ENCODE measurements at regions not wholly inside any gene's neighbourhood (a gene's known extent, or its start where the extent isn't known, plus 50 kb on each side); places are given as distances from the start of the nearest gene placed in this dataset.

DNA sequence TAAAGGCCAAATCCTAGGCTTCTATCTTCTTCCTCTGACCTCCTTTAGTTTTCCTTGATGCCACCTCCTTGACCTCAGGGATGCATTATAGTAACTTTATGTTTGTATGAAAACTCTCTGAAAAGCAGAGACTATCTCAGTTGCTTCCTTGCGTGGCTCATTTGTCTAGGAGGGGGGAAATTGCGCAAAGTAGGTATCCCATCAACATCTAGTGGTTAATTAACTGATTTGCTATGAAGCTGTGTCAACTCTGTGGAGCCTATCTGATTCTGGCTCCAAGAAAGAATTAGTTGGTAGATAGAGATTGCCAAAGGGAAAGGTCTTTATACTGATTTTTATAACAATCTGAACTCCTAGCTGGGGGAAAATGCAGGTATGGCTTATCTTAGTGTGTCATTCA lies 82.1 kb upstream of the FRY start:
- Histone ChIP-seq H2BK5ac (ENCODE audit: insufficient read length, low read length) (no peak overlapping the region), H3T11ph (ENCODE audit: low read length) (no peak overlapping the region), H3K14ac (ENCODE audit: insufficient read depth, low read length) (no peak overlapping the region), H3K27ac (ENCODE audit: insufficient read length, low read depth, low read length) (no peak overlapping the region), H3K79me2 (ENCODE audit: insufficient read depth, low read length) (no peaks in the 10 kb centered on the region), H3K23me2 (ENCODE audit: insufficient read length, low read depth, low read length, poor library complexity, severe bottlenecking) (no peaks in the 10 kb centered on the region), H3K4ac (ENCODE audit: low read depth, low read length) (no peak overlapping the region), H4K8ac (replicated peaks; ENCODE audit: insufficient read length, low read depth, low read length) (no peak overlapping the region), H3K4me1 (ENCODE audit: insufficient read depth, low read length) (peaks cover 3% of the 10 kb centered on the region; the same call in 1 of the 2 replicates), H2BK120ac (ENCODE audit: low read depth, low read length, poor library complexity, severe bottlenecking) (no peak overlapping the region), H3K27me3 (ENCODE audit: insufficient read depth, low read length) (no peaks in the 10 kb centered on the region), H3K4me2 (ENCODE audit: insufficient read depth, insufficient read length, low read length) (no peak overlapping the region), H4K91ac (ENCODE audit: insufficient read length, low read depth, low read length) (no peak overlapping the region), H3K18ac (ENCODE audit: insufficient read length, low read depth, low read length) (no peak overlapping the region), H4K20me1 (ENCODE audit: control insufficient read depth, insufficient read depth, insufficient read length) (no peaks in the 10 kb centered on the region), H3K79me1 (ENCODE audit: insufficient read depth, low read depth, low read length, poor library complexity, severe bottlenecking) (no peaks in the 10 kb centered on the region), H3K9ac (ENCODE audit: extremely low read depth, insufficient read length, low read length) (no peak overlapping the region), H3K56ac (ENCODE audit: insufficient read length, low read depth, low read length) (no peak overlapping the region), H2BK20ac (ENCODE audit: low read depth, low read length, poor library complexity, severe bottlenecking) (no peak overlapping the region), H2AK5ac (ENCODE audit: insufficient read length, low read length) (no peak overlapping the region), H4K5ac (ENCODE audit: insufficient read length, low read depth, low read length) (no peak overlapping the region), H3K9me3 (ENCODE audit: control insufficient read depth, low read depth, low read length) (no peaks in the 10 kb centered on the region), H2AFZ (ENCODE audit: low read length) (no peak overlapping the region), H2BK12ac (ENCODE audit: insufficient read length, low read depth, low read length) (no peak overlapping the region), H3K23ac (ENCODE audit: insufficient read length, low read depth, low read length) (no peak overlapping the region), H2BK15ac (ENCODE audit: low read depth, low read length) (no peak overlapping the region)
- TF ChIP-seq, protein P1, sequence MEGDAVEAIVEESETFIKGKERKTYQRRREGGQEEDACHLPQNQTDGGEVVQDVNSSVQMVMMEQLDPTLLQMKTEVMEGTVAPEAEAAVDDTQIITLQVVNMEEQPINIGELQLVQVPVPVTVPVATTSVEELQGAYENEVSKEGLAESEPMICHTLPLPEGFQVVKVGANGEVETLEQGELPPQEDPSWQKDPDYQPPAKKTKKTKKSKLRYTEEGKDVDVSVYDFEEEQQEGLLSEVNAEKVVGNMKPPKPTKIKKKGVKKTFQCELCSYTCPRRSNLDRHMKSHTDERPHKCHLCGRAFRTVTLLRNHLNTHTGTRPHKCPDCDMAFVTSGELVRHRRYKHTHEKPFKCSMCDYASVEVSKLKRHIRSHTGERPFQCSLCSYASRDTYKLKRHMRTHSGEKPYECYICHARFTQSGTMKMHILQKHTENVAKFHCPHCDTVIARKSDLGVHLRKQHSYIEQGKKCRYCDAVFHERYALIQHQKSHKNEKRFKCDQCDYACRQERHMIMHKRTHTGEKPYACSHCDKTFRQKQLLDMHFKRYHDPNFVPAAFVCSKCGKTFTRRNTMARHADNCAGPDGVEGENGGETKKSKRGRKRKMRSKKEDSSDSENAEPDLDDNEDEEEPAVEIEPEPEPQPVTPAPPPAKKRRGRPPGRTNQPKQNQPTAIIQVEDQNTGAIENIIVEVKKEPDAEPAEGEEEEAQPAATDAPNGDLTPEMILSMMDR (conservative IDR thresholded peaks at IDR 0.05): no peak
- no peaks in the 10 kb centered on the region for H3K9me3 Mint-ChIP-seq
- H3K27me3 Mint-ChIP-seq (ENCODE audit: low read depth): no peaks in the 10 kb centered on the region
- DNase-seq: no peak
- H3K4me3 Mint-ChIP-seq: no peak overlapping the region
- WGBS (ENCODE audit: extremely low coverage, insufficient read length, low lambda C conversion rate): no CpG with 5 or more reads among the region's 2 CpGs
- H3K27ac Mint-ChIP-seq: no peak overlapping the region
- H3K36me3 Mint-ChIP-seq (ENCODE audit: insufficient read depth in 1 of 3, low read depth in 3 of 3): 0 out of 7 replicates have a peak, but pooled peaks cover 0 to 7% (median 0%) of the 10 kb centered on the region in 3 experiments
- H3K4me1 Mint-ChIP-seq: peaks cover 13 to 20% of the 10 kb centered on the region in 2 experiments
